AG20443 (cell line): ENCODE measurements at regions not wholly inside any gene's neighbourhood (a gene's known extent, or its start where the extent isn't known, plus 50 kb on each side); places are given as distances from the start of the nearest gene placed in this dataset.

Source experiments
- DNase-seq: peaks from one replicate; pipeline ENCODE4 v3.0.0; 2012; ENCODE audit warnings: low spot score, mixed read lengths

DNA sequence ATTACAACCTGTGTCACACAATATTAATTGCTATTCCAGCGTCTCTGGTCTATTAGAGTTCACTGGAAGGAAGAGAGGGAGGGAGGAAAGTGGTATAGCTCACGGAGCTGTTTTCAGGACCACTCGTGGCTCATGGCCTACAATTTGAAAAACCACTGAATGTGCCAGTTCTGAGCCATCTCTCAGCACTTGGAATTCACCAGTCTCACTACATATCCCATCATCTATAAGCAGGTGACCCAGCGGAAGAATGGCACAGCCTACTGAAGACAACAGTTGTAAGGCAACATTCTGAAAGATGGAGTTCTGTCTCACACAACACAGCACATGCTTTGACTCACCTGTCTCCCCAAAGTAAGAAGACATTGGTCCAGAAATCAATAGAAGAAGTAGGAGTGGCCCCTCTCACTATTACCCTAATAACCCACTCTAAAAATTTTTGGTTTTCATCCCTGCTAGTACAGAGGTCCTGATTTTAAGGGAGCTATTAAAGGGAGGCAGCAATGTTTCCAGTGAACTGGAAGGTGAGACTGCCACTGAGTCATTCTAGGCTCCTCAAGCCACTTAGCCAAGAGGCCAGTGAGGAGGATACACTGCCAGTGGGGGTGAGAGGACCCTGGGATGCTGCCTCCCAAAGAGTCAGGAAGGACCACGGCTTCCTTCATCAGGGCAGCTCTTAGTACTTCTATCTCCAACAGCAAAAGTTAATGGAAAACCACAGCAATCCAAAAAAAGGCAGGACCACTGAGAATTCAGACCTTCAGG, 50.0 kb upstream of the DOCK9 start:
- no peak for DNase-seq

DNA sequence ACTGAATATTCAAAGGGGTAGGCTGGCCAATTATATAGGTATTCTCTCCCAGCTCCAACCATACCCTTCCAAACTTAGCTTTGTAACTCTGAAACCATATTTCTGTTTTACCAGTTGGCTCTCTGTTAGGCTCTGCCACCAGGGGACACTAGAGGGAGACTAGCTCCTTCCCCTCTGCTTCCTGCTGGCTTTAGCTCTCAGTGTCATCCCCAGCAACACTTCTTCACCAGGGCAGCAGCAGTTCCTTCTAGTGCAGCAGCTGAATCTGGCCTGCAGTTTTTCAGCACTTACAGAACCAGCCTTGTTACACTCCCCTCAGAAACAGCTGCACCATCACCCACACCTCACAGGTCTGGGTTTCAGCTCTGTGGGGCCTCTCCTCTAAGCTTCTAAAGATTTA, 51.0 kb upstream of the DOCK9 start:
- no peak for DNase-seq

DNA sequence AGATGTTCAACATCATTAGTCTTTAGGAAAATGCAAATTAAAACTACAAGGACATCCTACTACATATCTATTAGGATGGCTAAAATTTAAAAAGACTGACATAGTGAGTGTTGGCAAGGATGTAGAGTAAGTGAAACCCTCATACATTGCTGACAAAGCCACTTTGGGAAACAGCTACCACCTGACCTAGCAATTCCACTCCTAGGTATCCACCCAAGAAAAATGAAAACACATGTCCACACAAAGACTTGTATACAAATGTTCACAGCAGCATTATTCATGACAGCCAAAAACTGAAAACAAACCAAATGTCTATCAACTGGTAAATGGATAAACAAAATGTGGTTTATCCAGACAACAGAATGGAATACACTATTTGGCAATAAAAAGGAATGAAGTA, 51.7 kb upstream of the DOCK9 start:
- DNase-seq: no peak

DNA sequence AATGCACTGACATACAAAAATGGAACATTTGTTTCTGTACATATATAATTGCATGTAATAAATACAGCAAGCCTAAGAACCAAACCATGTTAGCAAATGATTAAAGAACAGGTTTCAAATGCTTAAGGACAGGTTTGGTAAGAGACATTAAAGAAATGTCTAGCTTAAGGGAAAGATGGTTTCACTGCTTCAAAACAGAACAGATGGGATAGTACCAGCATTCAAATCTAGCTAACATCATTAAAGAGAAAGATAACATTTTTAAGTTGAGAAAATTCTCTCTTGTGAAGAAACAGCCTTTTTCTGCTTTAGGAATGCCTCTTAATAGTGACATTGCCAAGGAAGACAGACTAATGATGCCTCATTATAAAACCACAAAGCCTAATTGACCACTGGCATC, 52.5 kb upstream of the DOCK9 start:
- no peak for DNase-seq

DNA sequence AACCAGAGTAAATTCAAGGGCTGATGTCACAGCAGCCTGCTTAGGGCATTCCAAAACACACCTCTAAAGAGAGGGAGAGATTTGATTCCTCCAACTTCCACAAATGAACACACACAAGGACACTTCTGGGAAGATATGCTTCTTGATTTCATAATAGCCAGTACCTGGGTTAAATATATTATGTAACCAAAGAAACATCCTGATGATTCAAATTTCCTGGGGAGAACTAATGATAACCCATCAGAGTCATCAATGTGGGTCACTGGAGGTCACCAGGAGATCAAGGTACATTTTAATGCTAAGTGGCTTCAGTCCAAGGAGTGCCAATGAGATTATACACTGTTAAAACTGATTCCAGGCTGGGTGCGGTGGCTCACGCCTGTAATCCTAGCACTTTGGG, 54.0 kb upstream of the DOCK9 start:
- DNase-seq: no peak

DNA sequence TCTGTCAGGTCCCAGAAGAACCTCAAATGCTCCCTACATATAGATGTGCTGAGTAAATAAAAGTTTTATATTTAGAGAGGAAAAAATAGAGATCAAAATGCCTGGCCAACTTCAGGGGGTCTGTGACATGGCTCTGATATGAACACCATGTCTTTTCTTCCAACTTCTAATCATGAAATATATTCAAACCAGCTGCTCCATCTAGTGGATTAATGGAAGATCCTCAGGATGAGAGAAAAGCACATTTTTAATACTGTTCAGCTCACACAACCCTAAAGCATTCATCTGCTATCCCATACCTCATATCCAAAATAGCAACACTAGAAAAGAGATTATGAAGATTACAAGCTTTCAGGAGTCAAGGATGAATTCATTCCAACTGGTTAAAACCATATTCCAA, 56.0 kb upstream of the DOCK9 start:
- peak; percentile 48 for DNase-seq

DNA sequence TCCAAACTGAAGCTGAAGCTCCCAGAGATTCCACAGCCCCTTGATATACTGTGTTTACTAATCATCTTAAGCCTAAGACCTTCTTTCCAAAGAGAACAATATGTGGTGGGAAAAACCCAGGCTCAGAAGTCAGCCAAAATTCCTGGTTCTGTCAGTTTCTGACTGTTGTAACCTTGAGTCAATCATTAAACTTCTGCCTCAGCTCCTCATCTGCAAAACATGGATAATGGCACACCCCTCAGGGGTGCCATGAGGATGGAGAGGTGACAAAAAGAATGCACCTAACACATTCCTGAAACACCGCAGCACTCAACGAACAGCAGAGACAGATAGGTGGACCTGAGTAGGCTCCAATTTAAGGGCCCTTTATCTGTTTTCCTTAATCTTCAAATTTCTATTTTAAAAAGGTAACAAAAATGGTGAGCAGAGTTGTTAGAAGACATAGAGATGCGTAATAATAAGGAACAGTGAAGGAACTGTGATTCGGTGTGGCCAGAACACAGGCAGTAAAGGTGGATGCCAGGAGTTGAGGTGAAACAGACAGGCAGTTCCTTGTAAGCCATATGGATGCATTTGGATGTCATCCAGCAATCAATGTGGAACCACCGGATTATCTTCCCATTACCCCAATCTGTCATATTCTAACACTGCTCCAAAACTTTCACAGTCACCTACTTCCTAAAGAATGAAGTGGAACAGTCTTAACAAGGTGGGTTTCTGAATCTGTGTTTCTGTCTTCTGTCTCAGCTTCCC, 56.6 kb upstream of the DOCK9 start:
- DNase-seq: no peak

DNA sequence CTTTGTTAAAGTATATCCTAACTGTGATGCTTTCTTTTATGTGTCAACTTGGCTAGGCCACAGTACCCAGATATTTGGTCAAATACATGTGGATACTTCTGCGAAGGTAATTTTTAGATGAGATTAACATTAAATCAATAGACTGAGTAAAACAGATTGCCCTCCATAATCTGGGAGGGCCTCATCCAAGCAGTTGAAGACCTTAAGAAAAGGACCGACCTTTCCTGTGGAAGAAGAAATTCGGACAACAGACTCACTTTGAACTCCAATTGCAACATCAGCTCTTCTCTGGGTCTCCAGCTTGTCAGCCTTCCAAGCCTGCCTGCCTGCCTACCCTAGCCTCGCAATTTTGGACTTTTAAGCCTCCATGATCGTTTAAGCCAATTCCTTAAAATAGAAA, 57.9 kb upstream of the DOCK9 start:
- DNase-seq: no peak

DNA sequence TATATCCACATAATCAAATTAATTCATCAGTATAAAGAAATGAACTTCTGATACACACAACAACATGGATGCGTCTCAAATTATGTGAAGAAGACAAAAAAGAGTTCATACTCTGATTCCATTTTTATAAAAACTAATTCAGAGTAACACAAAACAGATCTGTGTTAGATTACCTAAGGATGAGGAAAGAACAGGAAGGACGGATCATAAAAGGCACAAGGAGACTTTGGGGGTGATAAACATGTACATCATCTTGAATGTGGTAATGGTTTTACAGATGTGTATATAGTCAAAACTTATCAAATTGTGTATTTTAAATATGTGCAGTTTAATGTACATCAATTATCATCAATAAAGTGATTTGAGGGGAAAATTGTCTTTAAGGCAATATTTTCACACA, 59.9 kb upstream of the DOCK9 start:
- DNase-seq: no peak

DNA sequence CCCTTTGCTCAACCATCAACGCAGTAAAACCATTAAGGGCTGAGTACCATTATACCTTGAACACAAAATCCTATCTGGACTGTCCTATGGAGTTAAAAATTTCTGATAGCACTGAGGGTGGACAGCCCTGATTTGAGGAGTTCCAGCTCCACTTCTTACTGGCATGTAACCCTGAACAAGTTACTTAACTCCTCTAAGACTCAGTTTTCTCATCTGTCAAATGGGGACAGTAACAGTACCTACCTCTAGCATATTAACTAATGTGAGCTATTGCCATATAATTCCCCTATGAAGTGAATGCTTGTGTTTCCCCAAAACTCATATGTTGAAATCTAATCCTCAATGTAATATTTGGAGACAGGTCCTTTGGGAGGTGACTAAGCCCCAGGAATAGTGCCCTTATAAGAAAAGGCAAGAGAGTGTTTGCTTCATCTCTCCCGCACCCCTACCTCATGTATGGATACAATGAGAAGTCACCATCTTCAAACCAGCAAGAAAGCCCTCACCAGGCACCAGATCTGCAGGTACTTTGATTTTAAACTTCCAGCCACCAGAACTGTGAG, 61.9 kb upstream of the DOCK9 start:
- DNase-seq: no peak

DNA sequence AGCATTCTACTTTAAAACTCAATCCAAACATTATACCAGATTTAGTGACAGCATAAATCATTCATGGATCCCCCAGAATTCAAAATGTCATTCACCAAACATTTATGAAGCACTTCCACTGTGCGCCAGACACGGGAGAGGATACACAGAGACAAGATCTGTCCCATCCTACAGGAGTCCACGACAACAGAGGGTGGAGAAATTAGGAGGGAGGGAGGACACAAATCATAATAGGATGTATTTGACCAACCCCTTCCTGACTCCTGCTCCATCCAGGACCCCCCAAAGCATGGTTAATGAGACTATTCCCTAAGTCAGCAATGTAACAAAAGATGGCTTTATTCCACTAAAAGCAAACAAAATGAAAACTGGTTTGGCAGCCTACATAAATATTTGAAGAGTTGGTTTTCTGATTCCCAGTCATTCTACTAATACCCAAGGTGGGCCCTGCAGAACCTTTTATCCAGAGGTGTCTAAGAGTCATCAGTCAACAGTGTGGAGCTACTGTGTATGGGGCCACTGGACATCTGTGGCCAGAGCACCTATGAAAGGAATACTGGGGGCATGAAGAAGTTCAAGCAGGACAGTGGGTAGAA, 62.8 kb upstream of the DOCK9 start:
- no peak for DNase-seq

DNA sequence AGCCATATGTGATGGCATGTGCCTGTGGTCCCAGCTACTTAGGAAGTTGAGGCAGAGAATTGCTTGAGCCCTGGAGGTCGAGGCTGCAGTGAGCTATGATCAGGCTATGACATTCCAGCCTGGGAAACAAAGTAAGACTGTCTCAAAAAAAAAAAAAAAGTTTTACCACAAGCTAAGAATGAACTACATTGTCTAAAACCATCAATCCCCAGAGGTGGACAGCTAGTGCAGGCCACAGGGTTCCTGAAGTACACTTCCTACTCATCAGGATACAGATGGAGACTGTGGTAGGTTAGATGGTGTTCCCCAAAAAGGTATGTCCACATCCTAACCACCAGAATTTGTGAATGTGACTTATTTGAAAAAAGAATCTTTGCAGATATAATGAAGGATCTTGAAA, 63.5 kb upstream of the DOCK9 start:
- no peak for DNase-seq

DNA sequence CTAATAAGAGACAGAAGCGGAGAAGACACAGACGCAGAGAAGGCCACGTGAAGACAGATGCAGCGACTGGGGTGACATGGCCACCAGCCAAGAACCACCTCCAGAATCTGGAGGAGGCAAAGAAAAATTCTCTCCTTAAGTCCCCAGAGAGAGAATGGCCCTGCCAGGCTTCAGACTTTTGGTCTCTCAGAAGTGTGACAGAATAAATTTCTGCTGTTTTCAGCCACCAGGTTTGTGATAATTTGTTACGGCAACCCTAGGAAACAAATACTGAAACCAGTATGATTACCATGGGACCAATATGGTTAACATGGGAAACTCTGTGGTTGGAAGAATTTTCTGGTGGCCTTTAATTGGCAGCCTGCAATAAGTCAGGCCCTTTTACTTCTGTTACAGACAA, 63.9 kb upstream of the DOCK9 start:
- DNase-seq: no peak

DNA sequence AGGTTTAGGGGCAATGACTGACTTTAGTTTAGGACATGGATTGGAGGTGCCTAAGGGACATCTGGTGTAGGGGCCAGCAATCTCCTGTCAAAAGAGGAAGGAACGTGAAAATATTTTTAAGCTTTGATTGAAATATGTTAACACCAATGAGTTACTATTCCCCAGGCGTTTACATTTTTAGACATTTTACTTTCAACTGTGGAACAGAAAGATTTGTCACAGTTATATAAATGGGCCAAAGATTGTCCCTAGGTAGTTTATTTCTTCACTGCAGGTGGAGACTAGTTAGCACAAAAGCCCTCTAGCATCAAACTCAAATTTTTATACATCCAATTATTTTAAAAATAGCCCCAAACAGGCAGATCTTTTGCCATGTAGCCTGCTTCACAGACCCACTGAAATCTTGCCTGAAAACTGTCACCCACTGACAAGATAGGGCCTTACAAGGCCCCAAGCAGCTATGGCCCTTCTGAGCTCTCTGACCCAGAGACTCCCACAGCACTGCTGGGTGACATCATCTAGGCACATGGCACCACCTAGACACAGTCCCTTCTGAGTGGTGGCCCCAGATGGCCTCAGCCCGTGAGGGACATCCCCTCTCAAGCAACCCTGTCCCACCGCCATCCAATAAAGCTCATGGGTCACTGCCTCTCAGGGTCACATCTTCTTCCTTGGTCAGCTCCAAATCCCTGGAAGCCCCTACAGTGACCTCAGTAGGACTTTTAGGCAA, 64.8 kb upstream of the DOCK9 start:
- DNase-seq: no peak

DNA sequence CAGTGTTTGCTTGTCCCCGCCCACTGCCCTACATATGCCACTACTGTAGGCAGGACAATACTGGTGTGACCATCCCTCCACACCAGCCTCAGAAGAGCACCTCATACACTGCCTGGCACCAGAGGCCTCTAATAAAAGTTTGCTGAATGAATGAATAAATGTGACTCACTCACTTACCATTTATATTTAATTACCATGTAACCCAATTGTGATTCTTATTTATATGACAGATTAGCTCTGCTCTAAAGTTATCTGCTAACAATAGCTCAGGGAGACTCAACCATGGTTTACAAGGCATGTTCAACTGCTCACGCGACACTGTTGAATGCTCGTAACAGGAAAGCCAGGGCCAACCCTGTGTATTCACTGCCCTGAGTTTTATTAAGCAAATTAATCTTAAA, 66.0 kb upstream of the DOCK9 start:
- no peak for DNase-seq

DNA sequence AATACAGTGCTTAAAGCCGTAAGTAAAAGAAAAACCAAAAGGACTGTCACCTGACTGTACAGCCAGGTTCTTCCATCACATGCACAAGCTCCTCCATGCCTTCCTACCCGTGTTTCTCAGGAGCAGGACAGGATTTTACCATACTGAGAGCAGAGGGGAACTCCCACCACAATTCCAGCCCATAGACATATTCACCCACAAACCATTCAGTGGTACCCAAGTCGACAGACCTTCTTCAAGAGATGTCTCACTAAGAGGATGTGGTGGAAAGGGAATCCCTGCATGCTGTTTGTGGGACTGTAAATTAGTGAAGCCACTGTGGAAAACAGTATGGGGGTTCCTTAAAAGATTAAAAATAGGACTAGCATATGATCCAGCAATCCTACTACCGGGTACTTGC, 66.9 kb upstream of the DOCK9 start:
- DNase-seq: no peak

DNA sequence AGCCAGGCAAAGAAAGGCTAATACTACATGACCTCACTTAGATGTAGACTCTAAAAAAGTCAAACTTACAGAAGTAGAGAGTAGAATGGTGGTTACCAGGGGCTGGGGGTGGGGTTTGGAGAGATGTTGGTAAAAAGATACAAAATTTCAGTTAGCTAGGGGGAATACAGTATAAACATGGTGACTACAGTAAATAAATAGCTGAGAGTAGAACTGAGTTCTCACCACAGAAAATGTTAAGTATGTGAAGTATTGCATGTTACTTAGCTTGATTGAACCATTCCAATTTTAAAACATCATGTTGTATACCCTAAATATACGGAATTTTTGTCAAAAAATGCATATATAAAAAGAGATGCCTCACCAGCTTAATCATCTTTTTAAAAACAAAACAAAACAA, 67.5 kb upstream of the DOCK9 start:
- no peak for DNase-seq

DNA sequence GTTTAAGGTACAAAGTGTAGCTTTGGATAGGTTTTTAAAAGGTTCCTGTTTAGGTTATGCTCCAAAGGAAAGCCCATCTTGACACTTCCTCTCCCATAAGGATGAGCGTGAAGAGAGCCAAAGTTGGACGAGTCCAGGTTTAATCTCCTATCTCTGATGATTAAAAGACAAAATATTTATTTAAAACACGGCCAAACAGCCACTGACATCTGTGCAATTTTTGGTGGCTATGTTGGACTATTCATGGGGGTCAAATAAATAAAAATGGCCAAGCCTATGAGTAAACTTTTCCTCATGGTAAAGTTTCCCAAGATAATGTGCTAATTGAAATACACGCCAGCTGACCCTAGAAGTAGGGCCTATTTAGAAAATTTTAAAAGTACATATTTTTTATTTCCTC, 69.0 kb upstream of the DOCK9 start:
- DNase-seq: no peak

DNA sequence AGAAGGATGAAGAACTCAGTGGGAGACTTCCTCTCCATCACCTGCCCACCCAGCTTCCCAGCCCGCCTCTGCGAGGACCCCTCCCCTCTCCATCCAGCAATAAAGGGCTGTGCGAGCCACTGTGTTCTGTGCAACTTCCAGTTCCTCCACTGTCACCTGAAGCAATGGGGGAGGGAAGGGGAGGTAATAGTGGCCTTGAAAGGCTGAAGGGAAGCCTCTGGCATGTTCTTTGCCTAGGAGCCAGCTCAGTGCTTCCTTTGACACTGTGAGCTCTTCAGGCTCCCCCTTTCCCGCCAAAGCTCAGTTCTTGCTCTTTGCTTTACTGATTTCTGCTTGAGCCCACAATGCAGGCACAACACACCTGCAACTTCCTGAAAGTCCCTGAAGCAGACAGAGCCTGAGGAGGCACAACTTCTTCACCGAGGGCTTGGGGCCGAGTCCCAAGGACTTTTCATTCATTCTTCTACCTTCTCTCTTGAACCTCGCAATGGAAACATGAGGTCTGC, 73.2 kb upstream of the DOCK9 start:
- no peak for DNase-seq

DNA sequence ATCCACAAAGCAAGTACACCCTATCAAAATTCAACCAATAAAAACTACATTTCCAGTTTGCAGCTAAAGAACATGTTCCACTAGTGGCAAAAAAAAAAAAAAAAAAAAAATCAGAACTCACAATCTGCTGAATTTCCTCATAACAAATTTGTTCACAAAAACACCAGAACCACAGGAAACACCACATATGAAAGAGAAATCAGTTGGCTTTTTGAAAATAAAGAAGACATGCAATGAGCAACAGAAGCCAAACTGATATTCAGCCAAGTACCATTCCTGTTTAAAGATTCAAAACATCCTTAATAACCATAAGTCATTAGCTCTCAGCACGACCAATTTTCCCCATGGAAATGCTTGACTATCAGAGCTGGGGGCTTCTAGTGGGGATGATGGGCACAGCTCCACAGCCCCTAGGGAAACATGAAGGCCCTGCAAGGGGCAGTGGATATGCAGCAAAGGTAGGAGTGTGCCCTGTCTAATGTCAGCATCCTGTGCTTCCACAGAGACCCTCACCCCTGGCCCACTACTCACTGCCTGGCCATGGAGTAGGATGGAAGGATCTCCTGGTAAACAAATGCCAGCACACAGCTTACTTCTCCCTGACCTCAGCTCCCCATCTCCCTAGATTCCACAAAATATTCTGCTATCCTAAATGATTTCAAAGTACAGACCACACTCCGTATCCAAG, 74.0 kb upstream of the DOCK9 start:
- no peak for DNase-seq

DNA sequence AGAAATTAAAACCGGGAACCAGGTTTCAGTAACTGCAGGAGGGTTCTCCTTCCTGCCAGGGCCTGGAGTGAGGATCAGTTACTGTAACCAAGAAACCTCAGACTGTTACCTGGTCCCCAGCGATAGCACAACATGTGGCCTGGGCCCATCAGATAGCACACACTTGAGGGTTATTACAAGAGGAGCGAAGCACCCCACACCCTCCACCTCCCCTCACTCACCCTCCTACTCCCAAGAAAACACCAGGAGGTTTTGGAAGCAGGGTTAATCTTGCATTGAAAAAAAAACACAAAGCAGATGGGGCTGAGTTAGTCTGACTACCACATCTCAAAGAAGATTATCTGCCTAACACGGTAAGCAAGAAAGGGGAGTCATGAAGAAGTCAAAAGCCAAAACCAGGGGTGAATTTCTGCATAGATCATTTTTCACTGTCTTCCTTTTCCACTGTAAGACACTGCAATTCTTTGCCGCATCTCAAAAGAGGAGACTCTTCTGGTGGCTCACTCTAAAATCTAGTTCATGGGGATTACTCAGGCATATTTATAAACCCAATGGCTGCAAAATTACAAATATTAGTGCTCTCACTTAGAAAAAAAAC, 75.9 kb upstream of the DOCK9 start:
- DNase-seq: no peak
